Stomach (tissue), 8 donors: ENCODE measurements at regions not wholly inside any gene's neighbourhood (a gene's known extent, or its start where the extent isn't known, plus 50 kb on each side); places are given as distances from the start of the nearest gene placed in this dataset.

ENCODE experiments used
- DNase-seq, 2 donors: peaks; one replicate each; pipeline versions ENCODE4 v3.0.0 to v3.0.0-alpha.2; 2013 to 2019
- H3K27ac ChIP-seq, 5 donors: fragments of 200-600 bp in 4 of 5; sonication (generic) in 4 of 5; one replicate each; pipeline ENCODE4 v1.5.1; 2013 to 2019; ENCODE audit warnings: mild to moderate bottlenecking in 1 of 5, moderate library complexity in 1 of 5
- H3K27me3 ChIP-seq, 3 donors: fragments of 200-600 bp; sonication (generic); one replicate each; pipeline ENCODE4 v1.5.1; 2017 to 2019; ENCODE audit warnings: mixed run types in 1 of 3
- H3K36me3 ChIP-seq, 4 donors: fragments of 200-600 bp; sonication (generic); 1 replicate in 3 of 4; 2 replicates in 1 of 4; pipeline ENCODE4 v1.5.1; 2016 to 2019
- H3K4me1 ChIP-seq, 4 donors: fragments of 200-600 bp; sonication (generic); one replicate each; pipeline ENCODE4 v1.5.1; 2016 to 2019
- H3K4me3 ChIP-seq, 4 donors: fragments of 200-600 bp; sonication (generic) in 3 of 4; one replicate each; pipeline ENCODE4 v1.5.1; 2016 to 2019; ENCODE audit warnings: mild to moderate bottlenecking in 1 of 4
- H3K9me3 ChIP-seq, 4 donors: fragments of 200-600 bp; sonication (generic); one replicate each; pipeline ENCODE4 v1.5.1; 2016 to 2019
- EP300 ChIP-seq: sonication (generic); formaldehyde crosslinking; IDR thresholded peaks from one replicate; pipeline ENCODE4 v1.6.1; 2017; ENCODE audit warnings: antibody characterized with exemption
- POLR2A ChIP-seq, 4 donors: fragments of 450-650 bp; IDR thresholded peaks; one replicate each; pipeline ENCODE4 v1.6.1; 2016; ENCODE audit warnings: antibody characterized with exemption in 4 of 4, control low read depth in 2 of 4, mild to moderate bottlenecking in 1 of 4, moderate library complexity in 1 of 4
- POLR2AphosphoS5 ChIP-seq, 3 donors: sonication (generic); formaldehyde crosslinking; IDR thresholded peaks; one replicate each; pipeline ENCODE4 v1.6.1; 2016; ENCODE audit warnings: antibody characterized with exemption in 3 of 3
- WGBS, 5 donors: extraction: QIAGEN DNeasy Blood & Tissue Kit in 3 of 5; methylation state at CpG; one replicate each; pipeline versions ENCODE4 v1.1.5 to v1.1.7; 2013 to 2018; 5-methylcytosine and 5-hydroxymethylcytosine counted together
- intact Hi-C: fragments of 100-400 bp; cut with DNase I; formaldehyde crosslinking; loops from one replicate; pipeline ENCODE4 v1.15.1; 2023; ENCODE audit warnings: low total_unique reads
- TF ChIP-seq, protein P1 (sequence below), 7 experiments: fragments of 450-650 bp in 4 of 7; fragments of 200-600 bp in 3 of 7; sonication (generic) in 3 of 7; IDR thresholded peaks; one replicate each; pipeline ENCODE4 v1.5.1; 2016 to 2019; ENCODE audit warnings: antibody characterized with exemption in 7 of 7, control low read depth in 2 of 7, mild to moderate bottlenecking in 1 of 7
- donor health status: healthy with polysubstance abuse.
- donor health status: Bipolar disorder and iron deficiency.
- donor health status: healthy.

GRCh38 chr3:103937094-103937493 is 1429.6 kb upstream of the ALCAM start:
- H3K27me3 ChIP-seq: no peaks in the 10 kb centered on the region
- no peaks in the 10 kb centered on the region for H3K36me3 ChIP-seq
- H3K9me3 ChIP-seq: peaks cover 0 to 8% (median 4%) of the 10 kb centered on the region in 4 donors
- no peak overlapping the region for H3K27ac ChIP-seq
- intact Hi-C loops: no loop called here
- no peaks in the 10 kb centered on the region for H3K4me1 ChIP-seq
- TF ChIP-seq, protein P1, sequence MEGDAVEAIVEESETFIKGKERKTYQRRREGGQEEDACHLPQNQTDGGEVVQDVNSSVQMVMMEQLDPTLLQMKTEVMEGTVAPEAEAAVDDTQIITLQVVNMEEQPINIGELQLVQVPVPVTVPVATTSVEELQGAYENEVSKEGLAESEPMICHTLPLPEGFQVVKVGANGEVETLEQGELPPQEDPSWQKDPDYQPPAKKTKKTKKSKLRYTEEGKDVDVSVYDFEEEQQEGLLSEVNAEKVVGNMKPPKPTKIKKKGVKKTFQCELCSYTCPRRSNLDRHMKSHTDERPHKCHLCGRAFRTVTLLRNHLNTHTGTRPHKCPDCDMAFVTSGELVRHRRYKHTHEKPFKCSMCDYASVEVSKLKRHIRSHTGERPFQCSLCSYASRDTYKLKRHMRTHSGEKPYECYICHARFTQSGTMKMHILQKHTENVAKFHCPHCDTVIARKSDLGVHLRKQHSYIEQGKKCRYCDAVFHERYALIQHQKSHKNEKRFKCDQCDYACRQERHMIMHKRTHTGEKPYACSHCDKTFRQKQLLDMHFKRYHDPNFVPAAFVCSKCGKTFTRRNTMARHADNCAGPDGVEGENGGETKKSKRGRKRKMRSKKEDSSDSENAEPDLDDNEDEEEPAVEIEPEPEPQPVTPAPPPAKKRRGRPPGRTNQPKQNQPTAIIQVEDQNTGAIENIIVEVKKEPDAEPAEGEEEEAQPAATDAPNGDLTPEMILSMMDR (IDR thresholded peaks at IDR 0.05): no peak
- TF ChIP-seq EP300: no peak
- no peak for TF ChIP-seq POLR2AphosphoS5 (IDR thresholded peaks at IDR 0.05)
- no peak for TF ChIP-seq POLR2A (IDR thresholded peaks at IDR 0.05)
- H3K4me3 ChIP-seq: no peak overlapping the region
- no peak for DNase-seq

GRCh38 chr3:103947062-103947461 is 1419.6 kb upstream of the ALCAM start:
- 39 to 52% (median 42%) methylated on average over 2 of the region's 2 CpGs for WGBS, 5 donors
- Histone ChIP-seq H3K9me3 (no peaks in the 10 kb centered on the region), H3K27ac (no peak overlapping the region), H3K4me3 (no peak overlapping the region), H3K36me3 (no peaks in the 10 kb centered on the region), H3K4me1 (no peaks in the 10 kb centered on the region), H3K27me3 (no peaks in the 10 kb centered on the region)
- no peak for TF ChIP-seq POLR2A (IDR thresholded peaks at IDR 0.05)
- TF ChIP-seq, protein P1 (IDR thresholded peaks at IDR 0.05): no peak
- TF ChIP-seq POLR2AphosphoS5 (IDR thresholded peaks at IDR 0.05): no peak
- TF ChIP-seq EP300: no peak
- DNase-seq: no peak
- intact Hi-C loops: no loop called here

DNA sequence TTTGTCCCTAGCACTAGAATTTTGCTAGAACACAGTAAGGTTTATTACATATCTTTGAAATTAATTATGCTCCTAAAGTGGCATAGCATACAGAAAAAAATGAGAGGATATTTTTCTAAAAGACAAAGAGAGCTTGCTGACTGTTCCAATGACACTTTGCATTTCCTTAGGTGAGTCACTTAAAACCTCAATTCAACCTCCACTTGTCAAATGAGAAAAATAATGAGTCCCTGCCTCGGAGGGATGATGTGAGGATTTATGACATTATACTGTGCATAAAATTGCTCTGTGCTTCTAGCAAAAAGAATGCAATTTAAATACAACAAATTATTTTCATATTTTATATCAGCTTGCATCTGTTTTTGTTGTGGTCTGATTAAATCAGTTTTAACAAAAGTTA is 1417.0 kb upstream of the ALCAM start:
- H3K4me1 ChIP-seq: no peaks in the 10 kb centered on the region
- intact Hi-C loops: no loop called here
- TF ChIP-seq EP300: no peak
- TF ChIP-seq POLR2AphosphoS5 (IDR thresholded peaks at IDR 0.05): no peak
- TF ChIP-seq, protein P1 (IDR thresholded peaks at IDR 0.05): no peak
- no peak for TF ChIP-seq POLR2A (IDR thresholded peaks at IDR 0.05)
- DNase-seq: no peak
- no peaks in the 10 kb centered on the region for H3K9me3 ChIP-seq
- WGBS, 5 donors: 31 to 43% (median 34%) methylated on average over 1 of the region's 1 CpG
- H3K36me3 ChIP-seq: no peaks in the 10 kb centered on the region
- no peaks in the 10 kb centered on the region for H3K27me3 ChIP-seq
- no peak overlapping the region for H3K27ac ChIP-seq
- no peak overlapping the region for H3K4me3 ChIP-seq

DNA sequence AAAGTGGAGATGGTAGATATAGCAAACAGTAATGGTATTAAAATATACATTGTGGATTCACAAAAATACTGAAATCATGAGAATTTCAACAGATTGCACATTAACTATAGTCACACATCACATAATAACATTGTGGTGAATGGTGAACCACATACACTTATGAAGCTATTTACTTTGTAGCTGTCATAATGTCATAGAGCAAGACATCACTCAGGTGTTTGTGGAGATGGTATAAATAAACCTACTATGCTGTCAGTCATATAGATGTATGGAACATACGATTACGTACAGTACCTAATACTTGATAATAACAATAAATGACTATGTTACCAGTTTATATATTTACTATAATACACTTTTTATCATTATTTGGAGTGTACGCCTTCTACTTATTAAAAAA is 1416.0 kb upstream of the ALCAM start:
- 53 to 73% (median 63%) methylated on average over 3 of the region's 3 CpGs for WGBS, 5 donors
- no peak overlapping the region for H3K27ac ChIP-seq
- H3K4me1 ChIP-seq: no peaks in the 10 kb centered on the region
- intact Hi-C loops: no loop called here
- DNase-seq: no peak
- H3K4me3 ChIP-seq: no peak overlapping the region
- H3K9me3 ChIP-seq: no peaks in the 10 kb centered on the region
- no peaks in the 10 kb centered on the region for H3K27me3 ChIP-seq
- TF ChIP-seq, protein P1 (IDR thresholded peaks at IDR 0.05): no peak
- TF ChIP-seq EP300: no peak
- TF ChIP-seq POLR2AphosphoS5 (IDR thresholded peaks at IDR 0.05): no peak
- TF ChIP-seq POLR2A (IDR thresholded peaks at IDR 0.05): no peak
- no peaks in the 10 kb centered on the region for H3K36me3 ChIP-seq
